Prostate gland (tissue), 2 donors: ENCODE measurements at regions not wholly inside any gene's neighbourhood (a gene's known extent, or its start where the extent isn't known, plus 50 kb on each side); places are given as distances from the start of the nearest gene placed in this dataset.

Source experiments
- POLR2AphosphoS5 ChIP-seq: sonication (generic); formaldehyde crosslinking; IDR thresholded peaks from one replicate; pipeline ENCODE4 v1.6.1; 2017; ENCODE audit warnings: antibody characterized with exemption
- TF ChIP-seq, protein P1 (sequence below), 4 experiments: fragments of 200-600 bp in 2 of 4; fragments of 450-650 bp in 2 of 4; sonication (generic) in 2 of 4; IDR thresholded peaks; 1 replicate in 3 of 4; 2 replicates in 1 of 4; pipeline ENCODE4 v1.5.1; 2016 to 2019; ENCODE audit warnings: antibody characterized with exemption in 4 of 4, mild to moderate bottlenecking in 2 of 4, moderate library complexity in 2 of 4

DNA sequence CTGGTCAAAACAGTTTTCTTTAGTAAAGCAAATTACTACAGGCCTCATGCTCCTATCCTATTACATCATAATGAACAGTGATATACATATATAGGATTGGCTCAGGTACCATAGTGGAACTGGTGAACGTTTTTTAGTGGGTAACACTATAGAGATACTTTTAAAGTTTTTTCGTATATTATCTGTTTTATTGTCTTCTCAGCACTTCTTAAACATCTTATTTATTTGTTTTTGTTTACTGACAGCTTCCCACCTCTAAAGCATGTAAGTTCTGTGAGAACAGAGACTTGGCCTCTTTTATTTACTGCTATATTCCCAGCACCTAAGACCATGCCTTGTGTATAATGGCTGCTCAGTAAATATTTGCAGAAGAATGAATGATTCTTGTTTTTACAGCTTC is 81.1 kb upstream of the PSMA6 start:
- TF ChIP-seq, protein P1, sequence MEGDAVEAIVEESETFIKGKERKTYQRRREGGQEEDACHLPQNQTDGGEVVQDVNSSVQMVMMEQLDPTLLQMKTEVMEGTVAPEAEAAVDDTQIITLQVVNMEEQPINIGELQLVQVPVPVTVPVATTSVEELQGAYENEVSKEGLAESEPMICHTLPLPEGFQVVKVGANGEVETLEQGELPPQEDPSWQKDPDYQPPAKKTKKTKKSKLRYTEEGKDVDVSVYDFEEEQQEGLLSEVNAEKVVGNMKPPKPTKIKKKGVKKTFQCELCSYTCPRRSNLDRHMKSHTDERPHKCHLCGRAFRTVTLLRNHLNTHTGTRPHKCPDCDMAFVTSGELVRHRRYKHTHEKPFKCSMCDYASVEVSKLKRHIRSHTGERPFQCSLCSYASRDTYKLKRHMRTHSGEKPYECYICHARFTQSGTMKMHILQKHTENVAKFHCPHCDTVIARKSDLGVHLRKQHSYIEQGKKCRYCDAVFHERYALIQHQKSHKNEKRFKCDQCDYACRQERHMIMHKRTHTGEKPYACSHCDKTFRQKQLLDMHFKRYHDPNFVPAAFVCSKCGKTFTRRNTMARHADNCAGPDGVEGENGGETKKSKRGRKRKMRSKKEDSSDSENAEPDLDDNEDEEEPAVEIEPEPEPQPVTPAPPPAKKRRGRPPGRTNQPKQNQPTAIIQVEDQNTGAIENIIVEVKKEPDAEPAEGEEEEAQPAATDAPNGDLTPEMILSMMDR (IDR thresholded peaks at IDR 0.05), result no peak
- no peak for TF ChIP-seq POLR2AphosphoS5
